Astrocyte (in vitro differentiated cells and primary cell): ENCODE measurements at regions not wholly inside any gene's neighbourhood (a gene's known extent, or its start where the extent isn't known, plus 50 kb on each side); places are given as distances from the start of the nearest gene placed in this dataset.
A peak's percentile ranks its signal among the peaks of the same experiment; 100 is the strongest.

Experiments
- DNase-seq: peaks from one replicate; pipeline ENCODE4 v3.0.0-alpha.2; 2010; ENCODE audit warnings: low read depth
- FAIRE-seq: peaks from 2 replicates; lab custom pipeline; 2011; peaks lifted over from hg19 to GRCh38; lab: Jason Lieb, UNC
- H2AFZ ChIP-seq: 2 replicates; pipeline ENCODE4 v1.6.0; 2012; ENCODE audit warnings: low read depth, low read length, inconsistent platforms
- H3K27ac ChIP-seq: 2 replicates; pipeline ENCODE4 v1.5.1; 2011; ENCODE audit warnings: low read depth, low read length, inconsistent platforms
- H3K27me3 ChIP-seq: 2 replicates; pipeline ENCODE4 v1.6.0; 2011; ENCODE audit warnings: low read length, inconsistent platforms; ENCODE audit not compliant: insufficient read depth
- H3K36me3 ChIP-seq: 2 replicates; pipeline ENCODE4 v1.5.1; 2011; ENCODE audit warnings: low read length, inconsistent platforms; ENCODE audit not compliant: insufficient read depth
- H3K4me1 ChIP-seq: 2 replicates; pipeline ENCODE4 v1.5.1; 2011; ENCODE audit warnings: low read length, inconsistent platforms; ENCODE audit not compliant: insufficient read depth
- H3K4me2 ChIP-seq: 2 replicates; pipeline ENCODE4 v1.6.0; 2012; ENCODE audit warnings: low read length, inconsistent platforms
- H3K4me3 ChIP-seq: 2 replicates; pipeline ENCODE4 v1.5.1; 2011; ENCODE audit warnings: low read depth, mild to moderate bottlenecking, low read length, inconsistent platforms; ENCODE audit not compliant: insufficient read depth
- H3K79me2 ChIP-seq: 2 replicates; pipeline ENCODE4 v1.6.0; 2012; ENCODE audit warnings: mild to moderate bottlenecking, low read length, inconsistent platforms; ENCODE audit not compliant: insufficient read depth
- H3K9ac ChIP-seq: 2 replicates; pipeline ENCODE4 v1.6.0; 2012; ENCODE audit warnings: mild to moderate bottlenecking, low read length, inconsistent platforms
- H3K9me3 ChIP-seq: 2 replicates; pipeline ENCODE4 v1.5.1; 2012; ENCODE audit warnings: low read depth, mild to moderate bottlenecking, low read length, inconsistent platforms; ENCODE audit not compliant: insufficient read depth
- H4K20me1 ChIP-seq: 2 replicates; pipeline ENCODE4 v1.6.0; 2012; ENCODE audit warnings: low read length, inconsistent platforms; ENCODE audit not compliant: insufficient read depth
- H3K27ac Mint-ChIP-seq: one replicate; pipeline ENCODE4 v1.8.0; 2021; ENCODE audit warnings: mild to moderate bottlenecking, mixed read lengths; ENCODE audit not compliant: unreplicated experiment
- H3K27me3 Mint-ChIP-seq: one replicate; pipeline ENCODE4 v1.8.0; 2021; ENCODE audit warnings: low read depth, mixed read lengths; ENCODE audit not compliant: unreplicated experiment
- H3K36me3 Mint-ChIP-seq: one replicate; pipeline ENCODE4 v1.8.0; 2021; ENCODE audit warnings: low read depth, mixed read lengths; ENCODE audit not compliant: unreplicated experiment
- H3K4me1 Mint-ChIP-seq: one replicate; pipeline ENCODE4 v1.8.0; 2021; ENCODE audit warnings: low read depth, mixed read lengths; ENCODE audit not compliant: unreplicated experiment
- H3K4me3 Mint-ChIP-seq: one replicate; pipeline ENCODE4 v1.8.0; 2021; ENCODE audit warnings: mild to moderate bottlenecking, moderate library complexity, mixed read lengths; ENCODE audit not compliant: unreplicated experiment
- H3K9me3 Mint-ChIP-seq: one replicate; pipeline ENCODE4 v1.8.0; 2021; ENCODE audit warnings: mild to moderate bottlenecking, mixed read lengths; ENCODE audit not compliant: unreplicated experiment
- EZH2 ChIP-seq: IDR thresholded peaks from 2 replicates; pipeline ENCODE4 v1.6.1; 2012; ENCODE audit warnings: mild to moderate bottlenecking, low read length, inconsistent platforms; ENCODE audit not compliant: insufficient read depth
- TF ChIP-seq, protein P1 (sequence below): IDR thresholded peaks from 2 replicates; pipeline ENCODE4 v1.5.1; 2011; ENCODE audit warnings: low read depth, mild to moderate bottlenecking, inconsistent platforms, low read length, moderate library complexity; ENCODE audit not compliant: insufficient read depth

DNA sequence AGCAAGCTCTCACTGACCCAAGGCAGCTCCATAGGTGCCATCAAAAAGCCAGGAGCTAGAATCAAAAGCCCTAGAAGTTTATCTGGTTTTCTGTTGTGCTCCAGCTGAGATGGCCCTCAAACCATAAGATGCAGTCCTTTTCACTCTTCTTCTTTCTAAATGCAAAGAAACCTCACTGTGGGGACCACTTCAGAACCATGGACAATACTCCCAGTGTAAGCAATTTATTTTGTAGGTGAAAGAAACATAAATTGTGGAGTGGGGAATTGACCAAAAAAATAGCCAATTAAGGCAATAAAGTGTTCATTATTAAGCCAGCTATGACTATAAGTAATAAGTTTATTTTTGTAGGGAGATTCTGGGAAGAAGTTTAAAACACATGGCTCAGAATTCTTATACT, 1399.9 kb downstream of the PLA2G4A start:
- no peaks in the 10 kb centered on the region for H3K27me3 ChIP-seq

DNA sequence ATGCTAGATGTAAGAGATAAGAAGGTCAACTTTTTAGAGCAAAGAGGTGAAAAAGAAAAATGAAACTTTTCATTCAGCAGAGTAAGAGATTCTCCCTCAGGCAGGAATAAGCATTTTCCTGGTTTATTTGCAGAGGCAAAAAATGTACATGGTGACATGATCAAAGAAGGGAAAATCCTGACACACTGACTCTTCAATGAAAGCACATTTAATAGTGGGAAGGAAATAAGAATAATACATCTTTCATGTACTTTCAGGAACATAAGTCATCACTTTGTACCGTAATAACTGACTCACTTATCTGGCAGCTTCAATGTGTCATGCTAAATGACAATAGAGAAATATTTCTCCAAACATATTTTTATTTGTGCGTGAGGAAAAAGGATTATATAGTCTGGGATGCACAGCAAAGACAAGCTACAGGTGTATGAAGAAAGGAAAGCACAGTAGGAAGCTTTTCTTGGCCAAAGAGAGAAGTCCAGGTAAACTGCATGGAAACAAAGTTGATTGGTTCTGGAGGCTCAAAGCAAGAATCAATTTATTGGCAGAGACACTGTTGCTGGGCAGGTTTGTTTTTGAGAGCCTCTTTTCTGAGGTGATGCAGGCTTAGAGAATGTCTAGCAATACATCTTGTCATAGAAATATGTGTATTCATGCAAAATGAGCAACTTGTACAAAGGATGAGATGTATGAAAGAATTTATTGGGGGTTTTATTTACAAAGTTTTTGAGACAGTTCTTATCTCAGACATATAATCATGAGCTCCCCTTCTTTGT, 1409.0 kb downstream of the PLA2G4A start:
- H3K79me2 ChIP-seq, result no peaks in the 10 kb centered on the region
- H2AFZ ChIP-seq, result no peak overlapping the region
- Mint-ChIP-seq H3K27ac (peak overlapping the region; percentile 24), H3K27me3 (no peaks in the 10 kb centered on the region), H3K4me1 (peaks cover 2% of the 10 kb centered on the region), H3K4me3 (no peak overlapping the region), H3K9me3 (no peaks in the 10 kb centered on the region), H3K36me3 (no peaks in the 10 kb centered on the region)
- H3K4me1 ChIP-seq, result no peaks in the 10 kb centered on the region
- H3K27ac ChIP-seq, result peak overlapping the region; percentile 8
- H3K4me2 ChIP-seq, result peak overlapping the region; percentile 19
- FAIRE-seq (no peak), DNase-seq (peak; percentile 71)
- H3K36me3 ChIP-seq, result no peaks in the 10 kb centered on the region
- TF ChIP-seq, protein P1, sequence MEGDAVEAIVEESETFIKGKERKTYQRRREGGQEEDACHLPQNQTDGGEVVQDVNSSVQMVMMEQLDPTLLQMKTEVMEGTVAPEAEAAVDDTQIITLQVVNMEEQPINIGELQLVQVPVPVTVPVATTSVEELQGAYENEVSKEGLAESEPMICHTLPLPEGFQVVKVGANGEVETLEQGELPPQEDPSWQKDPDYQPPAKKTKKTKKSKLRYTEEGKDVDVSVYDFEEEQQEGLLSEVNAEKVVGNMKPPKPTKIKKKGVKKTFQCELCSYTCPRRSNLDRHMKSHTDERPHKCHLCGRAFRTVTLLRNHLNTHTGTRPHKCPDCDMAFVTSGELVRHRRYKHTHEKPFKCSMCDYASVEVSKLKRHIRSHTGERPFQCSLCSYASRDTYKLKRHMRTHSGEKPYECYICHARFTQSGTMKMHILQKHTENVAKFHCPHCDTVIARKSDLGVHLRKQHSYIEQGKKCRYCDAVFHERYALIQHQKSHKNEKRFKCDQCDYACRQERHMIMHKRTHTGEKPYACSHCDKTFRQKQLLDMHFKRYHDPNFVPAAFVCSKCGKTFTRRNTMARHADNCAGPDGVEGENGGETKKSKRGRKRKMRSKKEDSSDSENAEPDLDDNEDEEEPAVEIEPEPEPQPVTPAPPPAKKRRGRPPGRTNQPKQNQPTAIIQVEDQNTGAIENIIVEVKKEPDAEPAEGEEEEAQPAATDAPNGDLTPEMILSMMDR, result no peak
- TF ChIP-seq EZH2, result no peak
- no peaks in the 10 kb centered on the region for H4K20me1 ChIP-seq
- H3K27me3 ChIP-seq, result no peaks in the 10 kb centered on the region
- no peak overlapping the region for H3K4me3 ChIP-seq
- H3K9ac ChIP-seq, result no peak overlapping the region
- H3K9me3 ChIP-seq, result no peaks in the 10 kb centered on the region

More for the DNA sequence above, 1399.9 kb downstream of the PLA2G4A start:
- H3K9me3 ChIP-seq, result no peaks in the 10 kb centered on the region
- no peaks in the 10 kb centered on the region for H3K36me3 ChIP-seq
- no peak overlapping the region for H3K4me3 Mint-ChIP-seq
- no peaks in the 10 kb centered on the region for H3K27me3 Mint-ChIP-seq
- DNase-seq (peak; percentile 0), FAIRE-seq (no peak)
- no peaks in the 10 kb centered on the region for H3K4me1 Mint-ChIP-seq
- H3K4me2 ChIP-seq, result no peak overlapping the region
- H4K20me1 ChIP-seq, result no peaks in the 10 kb centered on the region
- no peak overlapping the region for H3K9ac ChIP-seq
- no peak overlapping the region for H3K4me3 ChIP-seq
- no peak for TF ChIP-seq EZH2
- TF ChIP-seq, protein P1, result no peak
- no peaks in the 10 kb centered on the region for H3K4me1 ChIP-seq
- peaks cover 3% of the 10 kb centered on the region for H3K9me3 Mint-ChIP-seq
- H3K27ac Mint-ChIP-seq, result no peak overlapping the region
- H3K79me2 ChIP-seq, result no peaks in the 10 kb centered on the region
- no peak overlapping the region for H3K27ac ChIP-seq
- H2AFZ ChIP-seq, result no peak overlapping the region
- H3K36me3 Mint-ChIP-seq, result no peaks in the 10 kb centered on the region
